Caco-2 (cell line): ENCODE measurements at regions not wholly inside any gene's neighbourhood (a gene's known extent, or its start where the extent isn't known, plus 50 kb on each side); places are given as distances from the start of the nearest gene placed in this dataset.

Experiments
- BruUV-seq: library from RNA; stranded (reverse); fragments of 400-500 nt; replicated peaks from 2 replicates; lab custom pipeline; 2021; lab: Mats Ljungman, UMichigan
- CTCF ChIA-PET: fragments of 300-600 bp; sonication (Branson Sonifier 250); formaldehyde crosslinking; loops from one replicate; lab custom pipeline; 2022; ENCODE audit warnings: antibody characterized with exemption; lab: Charles Lee
- POLR2A ChIA-PET: fragments of 300-600 bp; sonication (Branson Sonifier 250); formaldehyde crosslinking; loops from one replicate; lab custom pipeline; 2022; ENCODE audit warnings: antibody characterized with exemption; lab: Charles Lee
- DNase-seq, 2 experiments: peaks; one replicate each; pipeline versions ENCODE4 v3.0.0 to v3.0.0-alpha.2; 2020 to 2022
- H3K27me3 ChIP-seq: replicated peaks from 2 replicates; pipeline ENCODE4 v1.6.0; 2011; ENCODE audit warnings: low read length; ENCODE audit not compliant: control insufficient read depth, insufficient read depth
- H3K36me3 ChIP-seq: 2 replicates; pipeline ENCODE4 v1.5.1; 2011; ENCODE audit warnings: low read length; ENCODE audit not compliant: control insufficient read depth, insufficient read depth
- H3K4me1 ChIP-seq: fragments of 250-450 bp; sonication (Bioruptor Pico); 2 replicates; pipeline ENCODE4 v1.5.1; 2020; ENCODE audit warnings: mild to moderate bottlenecking
- H3K4me3 ChIP-seq: 2 replicates; pipeline ENCODE4 v1.5.1; 2011; ENCODE audit warnings: low read depth, mild to moderate bottlenecking, control low read depth, low read length
- H3K9me3 ChIP-seq: fragments of 250-450 bp; sonication (Bioruptor Pico); 2 replicates; pipeline ENCODE4 v1.5.1; 2020; ENCODE audit warnings: mild to moderate bottlenecking, moderate library complexity
- H3K27ac Mint-ChIP-seq: one replicate; pipeline ENCODE4 v1.8.0; 2022; ENCODE audit warnings: mixed read lengths; ENCODE audit not compliant: unreplicated experiment
- H3K27me3 Mint-ChIP-seq: one replicate; pipeline ENCODE4 v1.8.0; 2022; ENCODE audit warnings: mixed read lengths; ENCODE audit not compliant: insufficient read depth, unreplicated experiment
- H3K36me3 Mint-ChIP-seq: one replicate; pipeline ENCODE4 v1.8.0; 2022; ENCODE audit warnings: mild to moderate bottlenecking, mixed read lengths; ENCODE audit not compliant: insufficient read depth, unreplicated experiment
- H3K4me1 Mint-ChIP-seq: one replicate; pipeline ENCODE4 v1.8.0; 2022; ENCODE audit warnings: low read depth, mixed read lengths; ENCODE audit not compliant: unreplicated experiment
- H3K4me3 Mint-ChIP-seq: one replicate; pipeline ENCODE4 v1.8.0; 2022; ENCODE audit warnings: mild to moderate bottlenecking, moderate library complexity, mixed read lengths; ENCODE audit not compliant: unreplicated experiment
- H3K9me3 Mint-ChIP-seq: one replicate; pipeline ENCODE4 v1.8.0; 2022; ENCODE audit warnings: mixed read lengths; ENCODE audit not compliant: unreplicated experiment
- CTCF ChIP-seq, 2 experiments: fragments of 200-600 bp in 1 of 2; IDR thresholded peaks; 1 replicate in 1 of 2; 2 replicates in 1 of 2; pipeline versions ENCODE4 v1.5.1 to v1.8.0; 2011 to 2022; ENCODE audit warnings: antibody characterized with exemption in 1 of 2, control low read depth in 1 of 2, inconsistent platforms in 1 of 2, low read depth in 1 of 2, low read length in 1 of 2, mild to moderate bottlenecking in 1 of 2, moderate library complexity in 1 of 2; ENCODE audit not compliant: insufficient read depth in 1 of 2, severe bottlenecking in 1 of 2, unreplicated experiment in 1 of 2
- intact Hi-C: fragments of 100-400 bp; cut with micrococcal nuclease; formaldehyde crosslinking; loops from one replicate; pipeline ENCODE4 v1.10.0; 2022; ENCODE audit not compliant: unreplicated experiment

DNA sequence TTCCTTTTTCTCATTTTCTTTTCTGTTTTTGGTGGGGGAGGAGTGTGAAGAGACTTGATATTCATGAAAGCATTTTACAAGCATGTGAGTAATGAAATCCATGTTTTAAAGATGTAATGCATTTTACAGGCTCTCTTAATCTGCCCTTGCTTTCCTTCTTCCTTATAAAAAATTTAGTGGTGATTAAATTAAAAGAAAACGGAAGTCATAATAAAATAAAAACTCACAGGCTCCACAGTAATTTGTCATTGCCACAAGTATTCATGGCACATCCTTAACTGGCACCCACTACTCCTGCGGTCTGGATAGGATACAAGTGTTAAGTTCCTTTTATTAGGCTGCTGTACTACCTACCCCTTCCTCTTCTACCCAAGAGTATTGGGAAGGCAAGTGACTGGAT lies 241.2 kb downstream of the SLC4A3 start:
- Histone ChIP-seq H3K9me3 (no peaks in the 10 kb centered on the region), H3K27me3 (no peaks in the 10 kb centered on the region; the same call in 1 of the 2 replicates), H3K4me3 (no peak overlapping the region), H3K36me3 (no peaks in the 10 kb centered on the region), H3K4me1 (no peaks in the 10 kb centered on the region)
- H3K4me3 Mint-ChIP-seq = no peak overlapping the region
- no peak for DNase-seq
- no peak overlapping the region for H3K27ac Mint-ChIP-seq
- no peaks in the 10 kb centered on the region for H3K9me3 Mint-ChIP-seq
- peaks cover 13% of the 10 kb centered on the region for H3K27me3 Mint-ChIP-seq
- ChIA-PET CTCF (no interaction called here), POLR2A (no interaction called here)
- TF ChIP-seq CTCF (IDR thresholded peaks at IDR 0.05; ENCODE audit: insufficient read depth in 1 of 2, low read depth in 1 of 2, low read length in 1 of 2, severe bottlenecking in 1 of 2, unreplicated experiment in 1 of 2) = no peak
- H3K4me1 Mint-ChIP-seq = no peaks in the 10 kb centered on the region
- intact Hi-C loops = no loop called here
- no peaks in the 10 kb centered on the region for H3K36me3 Mint-ChIP-seq
- BruUV-seq = no TSS peak

- intact Hi-C loops = no loop called here
- DNase-seq = no peak
- H3K9me3 Mint-ChIP-seq = no peaks in the 10 kb centered on the region
- no peak overlapping the region for H3K27ac Mint-ChIP-seq
- BruUV-seq = no TSS peak
- no peaks in the 10 kb centered on the region for H3K36me3 Mint-ChIP-seq
- no peaks in the 10 kb centered on the region for H3K4me1 Mint-ChIP-seq
- no peaks in the 10 kb centered on the region for H3K9me3 ChIP-seq
- H3K36me3 ChIP-seq = no peaks in the 10 kb centered on the region
- H3K27me3 ChIP-seq = no peaks in the 10 kb centered on the region
- H3K4me3 Mint-ChIP-seq = no peak overlapping the region
- peaks cover 13% of the 10 kb centered on the region for H3K27me3 Mint-ChIP-seq
- ChIA-PET POLR2A (no interaction called here), CTCF (no interaction called here)
- H3K4me3 ChIP-seq = no peak overlapping the region
- H3K4me1 ChIP-seq = no peaks in the 10 kb centered on the region
- TF ChIP-seq CTCF (IDR thresholded peaks at IDR 0.05; ENCODE audit: insufficient read depth in 1 of 2, low read depth in 1 of 2, low read length in 1 of 2, severe bottlenecking in 1 of 2, unreplicated experiment in 1 of 2) = no peak
Measured at GRCh38 chr2:219870041-219870440, 242.6 kb downstream of the SLC4A3 start.

GRCh38 chr2:219871351-219871750 lies 243.9 kb downstream of the SLC4A3 start:
- H3K9me3 Mint-ChIP-seq = no peaks in the 10 kb centered on the region
- TF ChIP-seq CTCF (IDR thresholded peaks at IDR 0.05; ENCODE audit: insufficient read depth in 1 of 2, low read depth in 1 of 2, low read length in 1 of 2, severe bottlenecking in 1 of 2, unreplicated experiment in 1 of 2) = no peak
- no TSS peak for BruUV-seq

More at GRCh38 chr2:219871351-219871750, 243.9 kb downstream of the SLC4A3 start:
- H3K27me3 ChIP-seq = no peaks in the 10 kb centered on the region
- intact Hi-C loops = no loop called here
- H3K4me1 ChIP-seq = no peaks in the 10 kb centered on the region
- DNase-seq = no peak
- Mint-ChIP-seq H3K27me3 (peaks cover 7% of the 10 kb centered on the region), H3K36me3 (no peaks in the 10 kb centered on the region), H3K27ac (no peak overlapping the region), H3K4me1 (no peaks in the 10 kb centered on the region), H3K4me3 (no peak overlapping the region)
- H3K9me3 ChIP-seq = no peaks in the 10 kb centered on the region
- no peaks in the 10 kb centered on the region for H3K36me3 ChIP-seq
- H3K4me3 ChIP-seq = no peak overlapping the region
- CTCF ChIA-PET = no interaction called here
- POLR2A ChIA-PET = no interaction called here
